NOMO-1 treated with DMSO at 0.1 percent for 48 hours (cell line): ENCODE measurements at regions not wholly inside any gene's neighbourhood (a gene's known extent, or its start where the extent isn't known, plus 50 kb on each side); places are given as distances from the start of the nearest gene placed in this dataset.
A peak's percentile ranks its signal among the peaks of the same experiment; 100 is the strongest.

ENCODE experiments used
- DNase-seq: peaks from one replicate; lab custom pipeline; 2025; ENCODE audit not compliant: unreplicated experiment; lab: John Stamatoyannopoulos, UW

DNA sequence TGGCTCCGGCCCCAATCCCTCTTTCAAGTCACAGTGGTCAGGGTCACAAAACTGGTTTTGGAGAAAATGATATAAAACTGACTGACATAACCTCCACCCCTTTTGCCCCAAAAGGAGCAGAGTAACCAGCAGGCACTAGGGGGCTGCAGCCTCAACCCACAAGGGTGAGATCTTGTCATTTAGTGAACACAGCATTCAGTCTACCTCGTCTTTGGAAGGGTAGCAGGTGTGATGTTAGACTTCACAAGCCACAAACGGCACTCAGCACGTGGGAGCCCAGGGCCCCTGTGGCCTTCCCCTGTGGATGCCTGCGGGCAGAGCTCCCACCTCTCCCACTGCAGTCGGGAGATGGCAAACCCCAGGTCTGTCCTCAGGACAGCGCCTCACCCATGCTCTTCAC, 372.1 kb upstream of the MYT1L start:
- DNase-seq, result no peak

DNA sequence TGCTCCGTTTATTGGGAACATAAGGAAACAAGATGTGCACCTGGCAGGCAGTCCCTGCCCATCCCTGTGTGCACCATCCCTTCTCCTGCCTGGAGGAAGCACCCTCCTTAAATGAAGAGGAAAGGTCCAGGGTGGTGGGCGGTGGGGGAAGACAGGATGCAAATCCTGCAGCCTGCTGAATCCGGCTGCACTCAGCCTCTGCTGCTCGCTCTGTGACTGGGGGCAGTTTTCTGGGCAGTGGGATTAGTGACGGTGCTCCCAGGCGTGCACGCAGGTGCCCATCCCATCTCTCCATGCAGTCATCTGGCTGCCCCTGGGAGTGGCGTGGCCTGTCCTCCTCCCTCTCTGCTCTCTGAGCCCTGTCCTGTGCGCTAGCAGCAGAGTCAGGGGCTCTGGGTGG, 371.3 kb upstream of the MYT1L start:
- DNase-seq, result no peak

DNA sequence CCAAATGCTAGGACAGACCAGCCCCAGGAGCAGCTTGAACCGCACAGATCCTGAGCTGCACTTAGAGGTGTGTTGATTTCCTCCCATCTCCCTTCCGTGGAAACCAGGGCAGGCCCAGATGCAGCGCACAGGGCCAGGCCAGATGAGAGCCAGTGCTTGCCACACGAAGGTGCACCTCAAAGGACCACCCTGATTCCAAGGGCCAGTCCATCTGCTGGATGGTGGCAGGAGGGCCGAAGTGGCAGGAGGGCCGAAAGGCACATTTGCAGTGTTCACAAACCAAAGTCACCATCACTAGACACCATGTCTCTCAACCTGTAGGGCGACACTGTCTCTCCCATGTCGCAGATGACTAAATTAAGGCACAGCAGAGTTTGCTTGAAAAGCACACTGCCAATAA, 370.7 kb upstream of the MYT1L start:
- no peak for DNase-seq

DNA sequence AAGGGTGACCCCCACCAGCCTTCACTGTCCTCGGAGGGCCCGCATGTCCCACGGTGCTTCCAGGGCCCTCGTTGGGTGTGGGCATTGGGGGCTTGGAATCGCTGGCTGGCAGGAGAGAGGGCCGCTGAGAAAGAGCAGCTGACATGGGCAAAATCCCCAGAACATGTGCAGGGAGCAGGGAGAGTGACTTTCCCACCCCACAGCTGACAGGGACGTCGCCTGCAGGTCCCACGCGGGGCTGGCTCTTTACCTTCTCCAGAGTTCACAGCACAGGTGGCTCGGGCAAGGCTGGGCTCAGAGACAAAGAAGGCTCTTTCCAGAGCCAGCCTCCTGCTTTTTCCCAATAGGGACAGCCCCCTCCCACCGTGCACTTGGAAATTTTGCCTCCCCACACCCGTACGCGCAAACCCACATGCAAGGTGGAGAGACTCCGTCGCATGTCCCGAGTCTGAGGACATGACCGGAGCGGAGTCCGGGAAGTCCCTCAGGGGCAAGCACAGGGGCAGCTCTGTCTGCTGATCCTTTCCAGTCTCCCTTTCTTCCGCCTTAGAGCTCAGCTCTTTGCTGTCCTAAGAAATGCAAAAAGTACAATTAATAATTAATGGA, 370.2 kb upstream of the MYT1L start:
- DNase-seq, result no peak

DNA sequence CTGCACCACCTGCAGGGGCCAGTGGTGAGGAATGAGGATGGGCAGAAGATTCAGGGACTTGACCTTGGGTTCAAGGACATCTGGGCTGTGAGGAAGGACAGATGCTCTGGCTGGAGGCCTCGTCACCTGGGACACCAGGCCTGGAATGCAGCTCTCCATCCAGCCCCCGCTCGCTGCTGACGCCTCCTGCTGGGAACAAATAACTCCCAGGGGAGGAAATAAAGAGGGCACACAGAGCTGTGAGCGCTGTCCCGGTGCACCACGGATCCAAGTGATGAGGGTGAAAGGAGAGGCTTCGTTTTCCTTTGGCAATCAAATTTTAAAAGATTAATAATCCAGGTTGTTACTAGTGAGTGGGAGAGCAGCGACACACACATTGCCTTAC, 368.0 kb upstream of the MYT1L start:
- no peak for DNase-seq

- DNase-seq, result no peak
Measured at GRCh38 chr2:2698182-2699120, 367.4 kb upstream of the MYT1L start.

DNA sequence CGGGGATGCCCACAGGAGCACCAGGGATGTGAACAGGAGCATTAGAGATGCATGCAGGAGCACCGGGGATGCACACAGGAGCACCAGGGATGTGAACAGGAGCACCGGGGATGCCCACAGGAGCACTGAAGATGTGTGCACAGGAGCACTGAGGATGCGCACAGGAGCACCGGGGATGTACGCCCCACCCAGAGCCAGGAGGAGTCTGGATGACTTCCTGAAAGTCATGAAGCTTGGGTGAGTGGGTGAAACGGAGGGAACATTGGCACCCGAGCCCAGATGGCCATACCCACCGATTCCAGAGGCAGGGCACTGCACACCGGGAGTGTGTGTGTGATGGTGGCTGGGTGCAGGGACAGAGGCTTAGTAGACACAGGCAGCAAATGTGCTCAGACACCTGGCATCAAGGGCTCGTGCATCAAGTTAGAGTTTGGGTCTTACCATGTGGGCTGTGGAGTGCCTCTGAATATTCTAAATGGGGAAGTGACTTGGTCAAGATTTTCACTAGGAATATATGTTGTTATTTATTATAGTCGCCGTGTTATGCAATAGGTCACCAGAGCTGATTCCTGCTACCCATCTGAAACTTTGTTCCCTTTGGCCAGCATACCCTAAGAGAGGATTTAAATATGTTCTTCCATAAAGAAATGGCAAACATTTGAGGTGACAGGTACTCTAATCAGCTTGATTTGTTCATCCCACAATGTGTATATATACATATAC, 365.8 kb upstream of the MYT1L start:
- peak; percentile 12 for DNase-seq

DNA sequence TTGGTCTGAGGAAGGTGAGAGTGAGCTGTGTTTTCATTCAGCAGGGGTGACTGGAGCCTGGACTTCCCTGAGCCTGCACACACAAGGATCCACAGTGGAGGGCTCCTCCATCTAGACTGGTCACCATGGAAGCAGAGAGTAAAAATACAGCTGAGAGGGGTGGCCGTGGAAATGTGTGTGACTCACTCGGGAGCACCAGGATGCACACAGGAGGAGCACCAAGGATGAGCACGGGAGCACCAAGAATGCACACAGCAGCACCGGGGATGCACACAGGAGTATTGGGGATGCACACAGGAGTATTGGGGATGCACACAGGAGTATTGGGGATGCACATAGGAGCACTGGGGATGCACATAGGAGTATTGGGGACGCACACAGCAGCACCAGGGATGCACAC, 365.2 kb upstream of the MYT1L start:
- DNase-seq, result no peak

- DNase-seq, result no peak
Measured at GRCh38 chr2:2694746-2695145, 363.7 kb upstream of the MYT1L start.

- DNase-seq, result no peak
Measured at GRCh38 chr2:2692599-2693389, 361.7 kb upstream of the MYT1L start.

- no peak for DNase-seq
Measured at GRCh38 chr2:2691419-2691818, 360.3 kb upstream of the MYT1L start.

GRCh38 chr2:2690985-2691384, 359.9 kb upstream of the MYT1L start:
- DNase-seq, result no peak

- DNase-seq, result no peak
Measured at GRCh38 chr2:2689306-2689705, 358.2 kb upstream of the MYT1L start.

DNA sequence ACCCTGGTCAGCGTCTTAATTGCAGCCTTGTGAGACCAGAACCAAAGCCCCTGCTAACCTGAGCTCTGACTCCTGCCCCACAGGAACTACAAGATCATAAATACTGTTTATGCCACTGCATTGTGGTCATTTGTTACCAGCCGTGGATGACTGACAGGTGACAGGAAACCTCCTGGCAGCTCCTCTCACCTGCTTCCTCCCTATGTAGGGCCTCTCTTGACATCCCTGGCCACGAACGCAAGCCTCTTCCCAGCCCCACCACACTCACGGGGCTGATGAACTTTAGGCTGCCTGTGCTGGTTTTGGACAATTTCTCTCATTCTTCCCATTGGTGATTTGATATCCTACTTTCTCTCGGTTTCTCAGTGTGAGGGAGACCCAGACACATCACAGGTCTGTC, 357.2 kb upstream of the MYT1L start:
- no peak for DNase-seq

GRCh38 chr2:2687745-2688144, 356.7 kb upstream of the MYT1L start:
- DNase-seq, result no peak

DNA sequence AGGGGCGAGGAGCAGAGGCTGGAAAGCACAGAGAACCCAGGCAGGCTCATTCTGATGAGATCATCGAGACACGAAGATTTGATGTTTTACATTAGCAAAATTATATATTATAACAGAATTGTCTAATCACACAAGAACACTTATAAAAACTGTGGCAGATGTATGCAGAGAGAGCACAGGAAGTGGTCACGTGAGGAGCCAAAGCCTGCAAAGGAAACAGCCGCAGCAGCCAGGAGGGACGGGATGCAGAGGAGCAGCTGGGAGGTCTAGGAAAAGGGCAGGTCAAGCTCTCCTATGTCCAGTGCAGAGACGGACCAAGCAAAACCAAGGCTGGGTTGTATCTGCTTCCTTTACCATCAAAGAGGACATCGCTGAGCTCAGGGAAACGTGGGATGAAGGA, 355.1 kb upstream of the MYT1L start:
- DNase-seq, result no peak

- no peak for DNase-seq
Measured at GRCh38 chr2:2683606-2684224, 352.6 kb upstream of the MYT1L start.

- DNase-seq, result no peak
Measured at GRCh38 chr2:2682700-2683342, 351.7 kb upstream of the MYT1L start.

DNA sequence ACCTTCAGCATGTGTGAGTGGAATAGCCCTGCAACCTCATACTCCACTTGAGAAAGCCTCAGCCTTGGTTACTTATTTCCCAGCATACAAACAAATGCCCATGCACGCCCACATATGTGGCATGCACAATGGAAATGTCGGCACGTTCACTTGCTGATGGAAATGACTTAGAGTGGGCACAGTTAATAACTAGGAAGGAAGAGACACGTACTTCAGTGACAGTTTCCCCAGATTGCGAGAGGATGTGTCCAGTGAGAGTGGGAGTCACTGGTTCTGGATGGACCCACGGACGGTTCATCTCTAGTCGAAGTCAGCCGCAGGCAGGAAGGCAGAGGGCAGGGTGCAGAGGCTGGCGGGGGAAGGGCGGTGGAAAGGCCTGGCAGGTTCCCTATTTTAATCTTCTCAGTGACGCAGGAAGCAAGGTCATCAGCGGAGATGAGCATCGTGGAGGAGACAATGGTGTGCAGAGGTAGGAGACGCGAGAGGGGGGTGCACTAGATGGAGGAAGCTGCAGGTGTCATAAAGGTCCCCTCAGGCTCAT, 350.7 kb upstream of the MYT1L start:
- DNase-seq, result peak; percentile 29

DNA sequence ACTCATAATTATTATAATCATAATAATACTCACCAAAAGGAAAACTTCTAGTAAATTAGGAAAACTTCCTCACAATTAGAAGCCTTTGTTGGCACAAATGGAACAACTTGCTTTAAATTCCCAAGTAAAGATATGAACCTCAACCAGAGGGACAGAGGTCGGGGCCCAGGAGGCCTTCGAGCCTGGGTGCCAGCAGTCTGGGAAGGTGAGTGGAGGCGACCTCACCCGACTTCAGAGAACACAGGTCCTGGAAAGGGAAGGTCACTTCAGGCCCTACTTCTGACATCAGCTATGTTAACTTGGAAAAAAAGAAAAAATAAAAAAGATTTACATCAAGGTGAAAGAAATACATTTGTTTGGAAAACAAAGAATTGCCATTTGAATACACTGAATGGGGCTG, 350.0 kb upstream of the MYT1L start:
- DNase-seq, result no peak
